ENCODE measurements at regions not wholly inside any gene's neighbourhood (a gene's known extent, or its start where the extent isn't known, plus 50 kb on each side); places are given as distances from the start of the nearest gene placed in this dataset.

DNA sequence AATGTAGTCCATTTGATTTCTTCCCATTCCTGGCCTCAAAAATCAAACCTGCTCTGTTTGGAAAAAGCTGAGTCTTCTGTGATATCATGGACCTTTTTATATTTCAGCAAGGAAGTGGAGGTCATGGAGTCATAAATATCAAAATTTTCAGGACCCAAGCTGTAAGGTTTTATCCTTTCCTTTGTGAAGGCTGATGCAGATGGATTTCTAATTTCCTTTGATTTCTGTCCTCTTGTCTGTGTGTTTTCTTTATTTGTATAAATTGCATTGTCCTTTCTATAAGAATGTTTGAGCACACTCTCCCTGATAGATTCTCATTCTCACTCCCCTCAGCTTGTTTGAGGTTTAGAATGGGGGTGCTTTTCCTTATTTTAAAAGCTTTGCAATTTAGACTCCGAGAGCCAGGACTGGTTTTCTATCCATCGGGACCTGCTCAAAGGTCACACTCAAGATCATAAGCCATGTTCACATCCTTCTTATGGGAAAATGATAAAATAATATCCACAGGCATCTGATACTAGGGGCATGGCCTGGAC is 127.4 kb upstream of the TMEM161B start:
- WGBS (ENCODE audit: extremely low coverage, insufficient read length, low lambda C conversion rate): no CpG with 5 or more reads among the region's 2 CpGs
- no peaks in the 10 kb centered on the region; the same call in 1 of the 2 replicates for H3K27me3 ChIP-seq (ENCODE audit: insufficient read depth, low read length)
- peaks cover 4% of the 10 kb centered on the region; the same call in 1 of the 2 replicates for H3K27me3 Mint-ChIP-seq (ENCODE audit: low read depth)

More for the DNA sequence above, 127.4 kb upstream of the TMEM161B start:
- Histone ChIP-seq H2BK12ac (ENCODE audit: insufficient read length, low read depth, low read length) (no peak overlapping the region), H3K9me3 (ENCODE audit: control insufficient read depth, low read depth, low read length) (no peaks in the 10 kb centered on the region), H3K4ac (ENCODE audit: low read depth, low read length) (no peak overlapping the region), H3K23ac (ENCODE audit: insufficient read length, low read depth, low read length) (no peak overlapping the region), H2BK120ac (ENCODE audit: low read depth, low read length, poor library complexity, severe bottlenecking) (no peak overlapping the region), H3K4me1 (ENCODE audit: insufficient read depth, low read length) (peaks cover 8% of the 10 kb centered on the region), H4K8ac (replicated peaks; ENCODE audit: insufficient read length, low read depth, low read length) (no peak overlapping the region), H3K27ac (ENCODE audit: insufficient read length, low read depth, low read length) (no peak overlapping the region), H3K56ac (ENCODE audit: insufficient read length, low read depth, low read length) (no peak overlapping the region), H3K4me2 (ENCODE audit: insufficient read depth, insufficient read length, low read length) (no peak overlapping the region), H4K5ac (ENCODE audit: insufficient read length, low read depth, low read length) (no peak overlapping the region), H4K20me1 (ENCODE audit: control insufficient read depth, insufficient read depth, insufficient read length) (no peaks in the 10 kb centered on the region), H4K91ac (ENCODE audit: insufficient read length, low read depth, low read length) (no peak overlapping the region), H3K18ac (ENCODE audit: insufficient read length, low read depth, low read length) (no peak overlapping the region), H3T11ph (ENCODE audit: low read length) (no peak overlapping the region), H3K23me2 (ENCODE audit: insufficient read length, low read depth, low read length, poor library complexity, severe bottlenecking) (no peaks in the 10 kb centered on the region), H3K9ac (ENCODE audit: extremely low read depth, insufficient read length, low read length) (no peak overlapping the region), H2AFZ (ENCODE audit: low read length) (no peak overlapping the region), H2BK20ac (ENCODE audit: low read depth, low read length, poor library complexity, severe bottlenecking) (no peak overlapping the region), H3K14ac (ENCODE audit: insufficient read depth, low read length) (no peak overlapping the region), H2BK5ac (ENCODE audit: insufficient read length, low read length) (no peak overlapping the region), H2BK15ac (ENCODE audit: low read depth, low read length) (no peak overlapping the region), H3K79me2 (ENCODE audit: insufficient read depth, low read length) (no peaks in the 10 kb centered on the region), H3K79me1 (ENCODE audit: insufficient read depth, low read depth, low read length, poor library complexity, severe bottlenecking) (no peaks in the 10 kb centered on the region), H2AK5ac (ENCODE audit: insufficient read length, low read length) (no peak overlapping the region)
- H3K9me3 Mint-ChIP-seq: no peaks in the 10 kb centered on the region
- H3K4me3 Mint-ChIP-seq: no peak overlapping the region
- TF ChIP-seq, protein P1, sequence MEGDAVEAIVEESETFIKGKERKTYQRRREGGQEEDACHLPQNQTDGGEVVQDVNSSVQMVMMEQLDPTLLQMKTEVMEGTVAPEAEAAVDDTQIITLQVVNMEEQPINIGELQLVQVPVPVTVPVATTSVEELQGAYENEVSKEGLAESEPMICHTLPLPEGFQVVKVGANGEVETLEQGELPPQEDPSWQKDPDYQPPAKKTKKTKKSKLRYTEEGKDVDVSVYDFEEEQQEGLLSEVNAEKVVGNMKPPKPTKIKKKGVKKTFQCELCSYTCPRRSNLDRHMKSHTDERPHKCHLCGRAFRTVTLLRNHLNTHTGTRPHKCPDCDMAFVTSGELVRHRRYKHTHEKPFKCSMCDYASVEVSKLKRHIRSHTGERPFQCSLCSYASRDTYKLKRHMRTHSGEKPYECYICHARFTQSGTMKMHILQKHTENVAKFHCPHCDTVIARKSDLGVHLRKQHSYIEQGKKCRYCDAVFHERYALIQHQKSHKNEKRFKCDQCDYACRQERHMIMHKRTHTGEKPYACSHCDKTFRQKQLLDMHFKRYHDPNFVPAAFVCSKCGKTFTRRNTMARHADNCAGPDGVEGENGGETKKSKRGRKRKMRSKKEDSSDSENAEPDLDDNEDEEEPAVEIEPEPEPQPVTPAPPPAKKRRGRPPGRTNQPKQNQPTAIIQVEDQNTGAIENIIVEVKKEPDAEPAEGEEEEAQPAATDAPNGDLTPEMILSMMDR (conservative IDR thresholded peaks at IDR 0.05): no peak
- peak overlapping the region in 1 of 3 experiments; percentile 89; a peak in 1 of 7 replicates for H3K27ac Mint-ChIP-seq
- no peak for DNase-seq
- no peaks in the 10 kb centered on the region for H3K36me3 Mint-ChIP-seq (ENCODE audit: insufficient read depth in 1 of 3, low read depth in 3 of 3)
- H3K4me1 Mint-ChIP-seq: peaks cover 64 to 77% of the 10 kb centered on the region in 2 experiments
